ENCODE measurements at regions not wholly inside any gene's neighbourhood (a gene's known extent, or its start where the extent isn't known, plus 50 kb on each side); places are given as distances from the start of the nearest gene placed in this dataset.
"Not testable (repeated sequence)": the region's sequence is repeated elsewhere in the genome, so short reads cannot be mapped to it uniquely, and the experiment has no call there.

- H3K4me3 ChIP-seq (ENCODE audit: low read depth, low read length): no peak overlapping the region
- no peak for TF ChIP-seq CTCF (IDR thresholded peaks at IDR 0.05; ENCODE audit: insufficient read depth, low read length)
- DNase-seq (ENCODE audit: low read depth): no peak
Observed at GRCh38 chr21:16116069-16116468, 386.3 kb downstream of the USP25 start.

- no peak overlapping the region for H3K4me3 ChIP-seq (ENCODE audit: low read depth, low read length)
- no peak for TF ChIP-seq CTCF (IDR thresholded peaks at IDR 0.05; ENCODE audit: insufficient read depth, low read length)
- DNase-seq (ENCODE audit: low read depth): peak; percentile 58
Observed at GRCh38 chr21:16116798-16117197, 387.0 kb downstream of the USP25 start.

GRCh38 chr21:16117331-16117730 is 387.5 kb downstream of the USP25 start:
- peak overlapping the region; percentile 34 for H3K4me3 ChIP-seq (ENCODE audit: low read depth, low read length)

GRCh38 chr21:16117851-16118590 is 388.2 kb downstream of the USP25 start:
- peak; percentile 95 for DNase-seq (ENCODE audit: low read depth)
- peak overlapping the region; percentile 34 for H3K4me3 ChIP-seq (ENCODE audit: low read depth, low read length)
- TF ChIP-seq CTCF (IDR thresholded peaks at IDR 0.05; ENCODE audit: insufficient read depth, low read length): no peak

More at GRCh38 chr21:16117331-16117730, 387.5 kb downstream of the USP25 start:
- no peak for DNase-seq (ENCODE audit: low read depth)
- no peak for TF ChIP-seq CTCF (IDR thresholded peaks at IDR 0.05; ENCODE audit: insufficient read depth, low read length)

GRCh38 chr21:16124378-16125138 is 394.8 kb downstream of the USP25 start:
- TF ChIP-seq CTCF (IDR thresholded peaks at IDR 0.05; ENCODE audit: insufficient read depth, low read length): no peak
- DNase-seq (ENCODE audit: low read depth): peak; percentile 94
- peak overlapping the region; percentile 7 for H3K4me3 ChIP-seq (ENCODE audit: low read depth, low read length)

GRCh38 chr21:16125274-16125673 is 395.5 kb downstream of the USP25 start:
- H3K4me3 ChIP-seq (ENCODE audit: low read depth, low read length): no peak overlapping the region
- DNase-seq (ENCODE audit: low read depth): peak; percentile 57
- no peak for TF ChIP-seq CTCF (IDR thresholded peaks at IDR 0.05; ENCODE audit: insufficient read depth, low read length)

GRCh38 chr21:16132453-16132852 is 402.7 kb downstream of the USP25 start:
- DNase-seq (ENCODE audit: low read depth); H3K4me3 ChIP-seq (ENCODE audit: low read depth, low read length): not testable (repeated sequence)
